ENCODE measurements at regions not wholly inside any gene's neighbourhood (a gene's known extent, or its start where the extent isn't known, plus 50 kb on each side); places are given as distances from the start of the nearest gene placed in this dataset.
A peak's percentile ranks its signal among the peaks of the same experiment; 100 is the strongest.

- Mint-ChIP-seq H3K27ac (ENCODE audit: low read depth, unreplicated experiment) (no peak overlapping the region), H3K9me3 (ENCODE audit: unreplicated experiment) (no peaks in the 10 kb centered on the region), H3K4me3 (ENCODE audit: unreplicated experiment) (no peak overlapping the region), H3K36me3 (ENCODE audit: insufficient read depth, unreplicated experiment) (peaks cover under 1% of the 10 kb centered on the region), H3K27me3 (ENCODE audit: insufficient read depth, unreplicated experiment) (no peaks in the 10 kb centered on the region), H3K4me1 (ENCODE audit: insufficient read depth, unreplicated experiment) (no peaks in the 10 kb centered on the region)
- intact Hi-C loops (cut with micrococcal nuclease), result no loop called here
- BruUV-seq (replicated peaks), result no TSS peak
- no peak for DNase-seq (ENCODE audit: unreplicated experiment)
- ChIA-PET POLR2A (no interaction called here), CTCF (no interaction called here)
- TF ChIP-seq, protein P1, sequence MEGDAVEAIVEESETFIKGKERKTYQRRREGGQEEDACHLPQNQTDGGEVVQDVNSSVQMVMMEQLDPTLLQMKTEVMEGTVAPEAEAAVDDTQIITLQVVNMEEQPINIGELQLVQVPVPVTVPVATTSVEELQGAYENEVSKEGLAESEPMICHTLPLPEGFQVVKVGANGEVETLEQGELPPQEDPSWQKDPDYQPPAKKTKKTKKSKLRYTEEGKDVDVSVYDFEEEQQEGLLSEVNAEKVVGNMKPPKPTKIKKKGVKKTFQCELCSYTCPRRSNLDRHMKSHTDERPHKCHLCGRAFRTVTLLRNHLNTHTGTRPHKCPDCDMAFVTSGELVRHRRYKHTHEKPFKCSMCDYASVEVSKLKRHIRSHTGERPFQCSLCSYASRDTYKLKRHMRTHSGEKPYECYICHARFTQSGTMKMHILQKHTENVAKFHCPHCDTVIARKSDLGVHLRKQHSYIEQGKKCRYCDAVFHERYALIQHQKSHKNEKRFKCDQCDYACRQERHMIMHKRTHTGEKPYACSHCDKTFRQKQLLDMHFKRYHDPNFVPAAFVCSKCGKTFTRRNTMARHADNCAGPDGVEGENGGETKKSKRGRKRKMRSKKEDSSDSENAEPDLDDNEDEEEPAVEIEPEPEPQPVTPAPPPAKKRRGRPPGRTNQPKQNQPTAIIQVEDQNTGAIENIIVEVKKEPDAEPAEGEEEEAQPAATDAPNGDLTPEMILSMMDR (IDR thresholded peaks at IDR 0.05; ENCODE audit: unreplicated experiment), result no peak
Observed at GRCh38 chr15:87681104-87681503, 575.4 kb downstream of the NTRK3 start.

- Mint-ChIP-seq H3K27ac (ENCODE audit: low read depth, unreplicated experiment) (no peak overlapping the region), H3K4me1 (ENCODE audit: insufficient read depth, unreplicated experiment) (no peaks in the 10 kb centered on the region), H3K9me3 (ENCODE audit: unreplicated experiment) (no peaks in the 10 kb centered on the region), H3K27me3 (ENCODE audit: insufficient read depth, unreplicated experiment) (no peaks in the 10 kb centered on the region), H3K36me3 (ENCODE audit: insufficient read depth, unreplicated experiment) (peaks cover 6% of the 10 kb centered on the region), H3K4me3 (ENCODE audit: unreplicated experiment) (no peak overlapping the region)
- ChIA-PET CTCF (no interaction called here), POLR2A (no interaction called here)
- no peak for DNase-seq (ENCODE audit: unreplicated experiment)
- TF ChIP-seq, protein P1 (IDR thresholded peaks at IDR 0.05; ENCODE audit: unreplicated experiment), result no peak
- no TSS peak for BruUV-seq (replicated peaks)
- intact Hi-C loops (cut with micrococcal nuclease), result no loop called here
Observed at GRCh38 chr15:87680208-87680607, 576.3 kb downstream of the NTRK3 start.

DNA sequence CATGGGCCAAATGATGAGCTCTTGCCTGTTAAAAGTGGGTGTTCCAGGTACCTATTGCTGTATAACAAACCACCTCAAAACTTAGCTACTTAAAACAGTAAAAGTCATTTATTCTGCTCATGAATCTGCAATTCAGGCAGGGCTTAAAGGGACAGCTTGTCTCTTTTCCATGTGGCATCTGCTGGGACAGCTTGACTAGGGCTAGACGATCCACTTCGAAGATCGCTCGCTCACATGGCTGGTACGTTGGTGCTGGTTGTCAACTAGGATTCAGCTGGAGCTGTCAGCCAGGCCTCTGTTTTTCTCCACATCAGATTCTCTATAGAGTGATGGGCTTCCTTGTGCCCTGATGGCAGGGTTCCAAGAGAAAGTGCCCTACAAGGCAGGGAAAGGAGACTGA is 581.3 kb downstream of the NTRK3 start:
- BruUV-seq (replicated peaks), result no TSS peak
- CTCF ChIA-PET, result no interaction called here
- peaks cover 6% of the 10 kb centered on the region for H3K36me3 Mint-ChIP-seq (ENCODE audit: insufficient read depth, unreplicated experiment)

DNA sequence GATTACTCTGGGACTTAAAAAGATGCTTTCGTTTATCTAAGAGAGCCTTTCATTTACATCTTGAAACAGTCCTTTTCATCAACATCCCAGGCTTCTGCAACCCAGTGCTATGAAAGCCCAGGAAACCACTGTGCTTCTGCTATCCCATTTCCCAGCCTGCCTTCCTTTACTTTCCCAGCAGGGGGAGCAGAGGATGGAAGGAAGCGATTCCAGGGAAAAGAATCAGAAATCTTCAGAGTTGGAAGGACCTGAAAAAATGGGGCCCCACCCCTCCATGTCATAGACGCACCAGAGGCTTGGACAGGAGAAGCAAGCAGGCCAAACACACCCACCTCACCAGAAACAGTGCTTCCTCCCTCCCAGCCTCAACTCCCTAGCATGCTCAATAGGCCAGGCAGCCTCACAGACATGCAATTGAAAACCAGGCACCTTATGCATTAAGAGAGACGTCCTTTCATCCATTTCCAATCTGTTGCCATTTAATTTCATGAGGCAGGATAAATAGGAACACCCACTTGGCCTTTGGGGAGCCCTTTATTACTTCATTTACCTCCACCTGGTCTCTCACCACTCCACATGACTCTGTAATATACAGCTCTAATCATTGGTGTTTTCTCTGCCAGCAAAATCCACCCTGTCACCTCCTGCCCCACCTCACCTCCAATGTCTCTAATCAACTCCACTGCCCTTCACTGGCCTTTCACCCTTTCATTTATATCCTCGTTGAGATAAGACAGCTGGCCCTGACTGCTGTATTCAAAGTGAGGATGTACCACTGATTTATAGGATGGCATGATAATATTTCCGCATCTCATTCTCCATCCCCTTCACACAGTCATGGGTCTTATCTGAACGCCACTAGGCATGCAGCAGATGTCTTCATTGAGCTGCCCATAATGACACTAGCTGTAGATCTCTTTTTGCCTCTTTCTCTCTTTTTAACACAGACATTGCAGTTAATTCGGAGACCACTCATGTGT is 583.9 kb downstream of the NTRK3 start:
- TF ChIP-seq, protein P1 (IDR thresholded peaks at IDR 0.05; ENCODE audit: unreplicated experiment), result peak; percentile 52
- Mint-ChIP-seq H3K4me3 (ENCODE audit: unreplicated experiment) (no peak overlapping the region), H3K27ac (ENCODE audit: low read depth, unreplicated experiment) (no peak overlapping the region), H3K36me3 (ENCODE audit: insufficient read depth, unreplicated experiment) (peaks cover 6% of the 10 kb centered on the region), H3K27me3 (ENCODE audit: insufficient read depth, unreplicated experiment) (no peaks in the 10 kb centered on the region), H3K4me1 (ENCODE audit: insufficient read depth, unreplicated experiment) (no peaks in the 10 kb centered on the region), H3K9me3 (ENCODE audit: unreplicated experiment) (no peaks in the 10 kb centered on the region)
- POLR2A ChIA-PET, result no interaction called here
- no TSS peak for BruUV-seq (replicated peaks)
- CTCF ChIA-PET, result interaction anchor here (0.6 to 1.4 kb wide), 10 partner anchors 10 to 684 kb away, joined by 3 to 4 read pairs (median 3); no protein-coding TSS in a partner anchor
- intact Hi-C loops (cut with micrococcal nuclease), result no loop called here
- peak; percentile 37 for DNase-seq (ENCODE audit: unreplicated experiment)

More for the DNA sequence above, 581.3 kb downstream of the NTRK3 start:
- no peaks in the 10 kb centered on the region for H3K9me3 Mint-ChIP-seq (ENCODE audit: unreplicated experiment)
- POLR2A ChIA-PET, result interaction anchor here (0.6 kb wide), 1 partner anchor 890 kb away, joined by 3 read pairs; no protein-coding TSS in a partner anchor
- no peaks in the 10 kb centered on the region for H3K4me1 Mint-ChIP-seq (ENCODE audit: insufficient read depth, unreplicated experiment)
- no peak for DNase-seq (ENCODE audit: unreplicated experiment)
- no peak overlapping the region for H3K27ac Mint-ChIP-seq (ENCODE audit: low read depth, unreplicated experiment)
- intact Hi-C loops (cut with micrococcal nuclease), result no loop called here
- H3K27me3 Mint-ChIP-seq (ENCODE audit: insufficient read depth, unreplicated experiment), result no peaks in the 10 kb centered on the region
- TF ChIP-seq, protein P1 (IDR thresholded peaks at IDR 0.05; ENCODE audit: unreplicated experiment), result no peak
- H3K4me3 Mint-ChIP-seq (ENCODE audit: unreplicated experiment), result no peak overlapping the region

Data from MCF 10A (cell line).